Common myeloid progenitor, CD34-positive (primary cell): ENCODE measurements at regions not wholly inside any gene's neighbourhood (a gene's known extent, or its start where the extent isn't known, plus 50 kb on each side); places are given as distances from the start of the nearest gene placed in this dataset.

Source experiments
- CTCF ChIA-PET: fragments of 350-600 bp; sonication (Branson Sonifier 250); formaldehyde crosslinking; loops from one replicate; lab custom pipeline; 2021; ENCODE audit warnings: antibody characterized with exemption; lab: Charles Lee
- POLR2A ChIA-PET: fragments of 350-600 bp; sonication (Branson Sonifier 250); formaldehyde crosslinking; loops from one replicate; lab custom pipeline; 2021; ENCODE audit warnings: antibody characterized with exemption; lab: Charles Lee
- DNase-seq, 3 donors: peaks; one replicate each; pipeline versions ENCODE4 v3.0.0 to v3.0.0-alpha.2; 2013
- H3K27ac ChIP-seq, 2 experiments: 1 replicate in 1 of 2; 2 replicates in 1 of 2; pipeline ENCODE4 v1.7.0; 2013; ENCODE audit warnings: inconsistent platforms in 2 of 2, low read length in 2 of 2, mild to moderate bottlenecking in 2 of 2, low read depth in 1 of 2, moderate library complexity in 1 of 2; ENCODE audit not compliant: severe bottlenecking in 2 of 2, insufficient read depth in 1 of 2, poor library complexity in 1 of 2
- H3K27me3 ChIP-seq, 5 experiments: replicated peaks in 2 of 5; 1 replicate in 3 of 5; 2 replicates in 2 of 5; pipeline versions ENCODE4 v1.6.1 to v1.7.0; 2013; ENCODE audit warnings: low read length in 4 of 5, mild to moderate bottlenecking in 2 of 5, moderate library complexity in 2 of 5, inconsistent platforms in 1 of 5; ENCODE audit not compliant: insufficient read depth in 5 of 5, control insufficient read depth in 4 of 5
- H3K36me3 ChIP-seq, 4 experiments: 1 replicate in 2 of 4; 2 replicates in 2 of 4; pipeline versions ENCODE4 v1.6.1 to v1.7.0; 2013; ENCODE audit warnings: low read length in 3 of 4, control low read depth in 1 of 4, mild to moderate bottlenecking in 1 of 4; ENCODE audit not compliant: control insufficient read depth in 4 of 4, insufficient read depth in 4 of 4
- H3K4me1 ChIP-seq, 4 experiments: 1 replicate in 3 of 4; 2 replicates in 1 of 4; pipeline versions ENCODE4 v1.6.1 to v1.7.1; 2013; ENCODE audit warnings: low read length in 3 of 4, mild to moderate bottlenecking in 3 of 4, control low read depth in 1 of 4, inconsistent platforms in 1 of 4, moderate library complexity in 1 of 4; ENCODE audit not compliant: control insufficient read depth in 4 of 4, insufficient read depth in 4 of 4; ENCODE audit errors: control extremely low read depth in 1 of 4
- H3K4me3 ChIP-seq, 7 experiments: 1 replicate in 4 of 7; 2 replicates in 3 of 7; pipeline versions ENCODE4 v1.5.1 to v1.7.0; 2013; ENCODE audit warnings: mild to moderate bottlenecking in 7 of 7, low read length in 6 of 7, moderate library complexity in 6 of 7, inconsistent platforms in 2 of 7, low read depth in 2 of 7, control low read depth in 1 of 7; ENCODE audit not compliant: insufficient read depth in 4 of 7, control insufficient read depth in 1 of 7; ENCODE audit errors: extremely low read depth in 1 of 7
- H3K9me3 ChIP-seq, 5 experiments: 1 replicate in 4 of 5; 2 replicates in 1 of 5; pipeline versions ENCODE4 v1.6.1 to v1.7.1; 2013; ENCODE audit warnings: low read length in 4 of 5, mild to moderate bottlenecking in 2 of 5, inconsistent platforms in 1 of 5, low read depth in 1 of 5, moderate library complexity in 1 of 5; ENCODE audit not compliant: control insufficient read depth in 4 of 5, insufficient read depth in 2 of 5; ENCODE audit errors: control extremely low read depth in 1 of 5
- WGBS: methylation state at CpG from one replicate; pipeline ENCODE4 v1.1.5; 2013; ENCODE audit not compliant: insufficient coverage; 5-methylcytosine and 5-hydroxymethylcytosine counted together

DNA sequence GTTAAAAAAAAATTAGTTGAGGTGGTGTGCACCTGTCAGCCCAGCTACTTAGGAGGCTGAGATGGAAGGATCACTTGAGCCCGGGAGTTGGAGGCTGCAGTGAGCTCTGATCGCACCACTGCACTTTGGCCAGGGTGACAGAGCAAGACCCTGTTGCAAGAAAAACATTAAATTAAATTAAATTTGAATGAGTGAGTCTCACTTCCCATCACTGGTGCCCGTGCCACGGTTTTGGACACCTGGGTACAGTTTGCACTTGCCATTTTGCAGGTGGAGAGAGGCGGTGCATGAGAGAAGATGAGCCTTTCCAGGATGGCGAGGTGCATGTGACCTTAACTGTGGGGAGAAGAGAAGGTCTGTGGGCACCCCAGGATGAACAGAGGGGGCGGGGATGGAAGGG is 60.3 kb upstream of the ZNF536 start:
- Histone ChIP-seq H3K27me3 (peaks cover 0 to 11% (median 2%) of the 10 kb centered on the region in 5 experiments), H3K4me1 (no peaks in the 10 kb centered on the region), H3K4me3 (no peak overlapping the region), H3K36me3 (no peaks in the 10 kb centered on the region), H3K27ac (no peak overlapping the region), H3K9me3 (peaks cover 0 to 8% (median 0%) of the 10 kb centered on the region in 5 experiments)
- ChIA-PET POLR2A (no interaction called here), CTCF (no interaction called here)
- no peak for DNase-seq
- WGBS = 85% methylated on average over 7 of the region's 7 CpGs

GRCh38 chr19:30312582-30313352 is 59.4 kb upstream of the ZNF536 start:
- WGBS = 89% methylated on average over 14 of the region's 14 CpGs
- H3K9me3 ChIP-seq = peaks cover 0 to 8% (median 0%) of the 10 kb centered on the region in 5 experiments
- H3K27me3 ChIP-seq = peaks cover 0 to 7% (median 2%) of the 10 kb centered on the region in 5 experiments
- DNase-seq = no peak
- no peak overlapping the region for H3K27ac ChIP-seq
- H3K36me3 ChIP-seq = no peaks in the 10 kb centered on the region
- H3K4me3 ChIP-seq = no peak overlapping the region
- ChIA-PET POLR2A (no interaction called here), CTCF (no interaction called here)
- H3K4me1 ChIP-seq = no peaks in the 10 kb centered on the region

DNA sequence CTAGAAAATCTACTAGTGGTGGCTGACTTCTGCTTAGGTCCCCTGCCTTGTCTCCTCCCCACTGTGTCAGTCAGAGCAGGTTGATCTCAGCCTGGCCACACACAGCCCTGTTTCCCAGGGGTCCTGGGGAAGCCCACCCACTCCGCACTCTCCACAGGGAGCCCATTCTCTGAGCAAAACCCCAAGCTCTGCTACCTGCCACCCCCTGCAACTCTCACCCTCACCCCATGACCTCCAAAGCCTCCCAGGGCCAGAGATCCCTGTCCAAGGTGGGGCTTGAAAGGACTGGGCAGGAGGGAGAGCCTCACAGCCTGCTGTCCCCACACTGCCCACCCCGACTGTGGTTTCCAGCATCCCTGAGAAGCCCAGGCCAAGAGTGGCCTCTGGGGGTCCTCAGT is 58.8 kb upstream of the ZNF536 start:
- POLR2A ChIA-PET = no interaction called here
- DNase-seq = no peak
- H3K36me3 ChIP-seq = no peaks in the 10 kb centered on the region
- no peak overlapping the region for H3K27ac ChIP-seq
- peaks cover 0 to 7% (median 2%) of the 10 kb centered on the region in 5 experiments for H3K27me3 ChIP-seq
- peaks cover 0 to 8% (median 0%) of the 10 kb centered on the region in 5 experiments for H3K9me3 ChIP-seq
- H3K4me1 ChIP-seq = no peaks in the 10 kb centered on the region
- WGBS = 88% methylated on average over 1 of the region's 2 CpGs
- CTCF ChIA-PET = no interaction called here
- H3K4me3 ChIP-seq = no peak overlapping the region

- Histone ChIP-seq H3K36me3 (no peaks in the 10 kb centered on the region), H3K27me3 (peaks cover 0 to 4% (median 2%) of the 10 kb centered on the region in 5 experiments), H3K9me3 (peaks cover 0 to 8% (median 0%) of the 10 kb centered on the region in 5 experiments), H3K27ac (no peak overlapping the region), H3K4me1 (no peaks in the 10 kb centered on the region), H3K4me3 (no peak overlapping the region)
- 93% methylated on average over 12 of the region's 14 CpGs for WGBS
- no peak for DNase-seq
- ChIA-PET CTCF (no interaction called here), POLR2A (no interaction called here)
Measured at GRCh38 chr19:30314056-30314804, 58.0 kb upstream of the ZNF536 start.

DNA sequence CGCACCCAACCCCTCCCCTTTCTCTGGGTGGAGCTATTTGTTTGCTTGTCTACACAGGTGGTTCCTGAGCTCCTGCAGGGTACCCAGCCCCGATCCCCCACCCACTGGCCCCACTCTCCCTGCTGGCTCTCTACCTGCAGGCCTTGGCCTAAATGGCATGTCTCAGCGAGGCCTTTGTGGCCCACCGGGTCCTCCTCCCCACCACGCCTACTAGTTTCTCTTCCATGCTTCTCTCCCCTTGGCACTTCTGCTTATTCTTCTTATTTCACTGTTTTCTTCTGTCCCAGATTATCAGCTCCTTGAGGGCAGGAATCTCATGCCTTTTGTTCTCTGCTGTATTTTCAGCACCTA is 57.4 kb upstream of the ZNF536 start:
- ChIA-PET CTCF (no interaction called here), POLR2A (no interaction called here)
- DNase-seq = no peak
- 93% methylated on average over 5 of the region's 5 CpGs for WGBS
- H3K4me1 ChIP-seq = no peaks in the 10 kb centered on the region
- no peaks in the 10 kb centered on the region for H3K36me3 ChIP-seq
- no peak overlapping the region for H3K4me3 ChIP-seq
- peaks cover 0 to 3% (median 2%) of the 10 kb centered on the region in 5 experiments for H3K27me3 ChIP-seq
- H3K9me3 ChIP-seq = peaks cover 0 to 8% (median 0%) of the 10 kb centered on the region in 5 experiments
- no peak overlapping the region for H3K27ac ChIP-seq

DNA sequence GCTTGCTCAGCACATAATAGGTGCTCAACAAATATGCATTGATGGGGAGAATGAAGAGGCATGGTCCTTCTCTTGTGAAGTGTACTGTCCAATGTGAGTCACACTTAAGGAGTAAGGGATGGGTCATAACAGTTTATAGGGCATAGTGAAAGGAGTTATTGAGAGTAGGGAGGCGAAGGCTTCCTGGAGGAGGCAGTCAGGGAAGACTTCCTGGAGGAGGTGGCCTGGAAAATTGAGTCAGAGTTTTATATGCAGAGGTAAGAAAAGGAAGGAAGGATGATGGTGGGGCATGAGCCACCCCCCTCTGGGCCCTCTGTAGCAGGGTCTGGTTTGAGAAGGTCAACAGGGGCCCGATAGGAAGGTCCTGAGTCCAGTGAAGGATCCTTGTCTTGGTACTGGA is 57.0 kb upstream of the ZNF536 start:
- no peak overlapping the region for H3K4me3 ChIP-seq
- peaks cover 0 to 8% (median 0%) of the 10 kb centered on the region in 5 experiments for H3K9me3 ChIP-seq
- peaks cover 0 to 3% (median 0%) of the 10 kb centered on the region in 5 experiments for H3K27me3 ChIP-seq
- DNase-seq = no peak
- POLR2A ChIA-PET = no interaction called here
- no peak overlapping the region for H3K27ac ChIP-seq
- no peaks in the 10 kb centered on the region for H3K4me1 ChIP-seq
- 100% methylated on average over 1 of the region's 2 CpGs for WGBS
- H3K36me3 ChIP-seq = no peaks in the 10 kb centered on the region
- CTCF ChIA-PET = no interaction called here

- DNase-seq = no peak
- no peak overlapping the region for H3K27ac ChIP-seq
- ChIA-PET POLR2A (interaction anchor here (0.6 kb wide), 1 partner anchor 47 kb away, joined by 4 read pairs; no protein-coding TSS in a partner anchor), CTCF (no interaction called here)
- no peak overlapping the region for H3K4me3 ChIP-seq
- H3K9me3 ChIP-seq = peaks cover 0 to 8% (median 0%) of the 10 kb centered on the region in 5 experiments
- H3K27me3 ChIP-seq = peaks cover 0 to 3% (median 0%) of the 10 kb centered on the region in 5 experiments
- WGBS = no CpG with 5 or more reads among the region's 4 CpGs
- H3K4me1 ChIP-seq = no peaks in the 10 kb centered on the region
- H3K36me3 ChIP-seq = no peaks in the 10 kb centered on the region
Measured at GRCh38 chr19:30316000-30316491, 56.1 kb upstream of the ZNF536 start.
